ENCODE measurements at regions not wholly inside any gene's neighbourhood (a gene's known extent, or its start where the extent isn't known, plus 50 kb on each side); places are given as distances from the start of the nearest gene placed in this dataset.

- Histone ChIP-seq H3K27ac (ENCODE audit: low read depth, low read length) (no peak overlapping the region), H3K4me3 (ENCODE audit: insufficient read depth, low read length, poor library complexity, severe bottlenecking) (no peak overlapping the region), H3K4me2 (ENCODE audit: low read depth, low read length, poor library complexity, severe bottlenecking) (no peak overlapping the region), H3F3A (ENCODE audit: insufficient read depth) (no peaks in the 10 kb centered on the region), H3K79me2 (ENCODE audit: insufficient read depth, low read length) (no peaks in the 10 kb centered on the region), H4K20me1 (ENCODE audit: low read depth, low read length) (no peaks in the 10 kb centered on the region), H3K9me2 (replicated peaks; ENCODE audit: insufficient read depth, low read length) (no peaks in the 10 kb centered on the region), H3K9ac (ENCODE audit: low read length) (no peak overlapping the region), H3K9me3 (ENCODE audit: insufficient read depth, low read length) (no peaks in the 10 kb centered on the region), H3K36me3 (ENCODE audit: low read length) (no peaks in the 10 kb centered on the region), H2AFZ (ENCODE audit: low read depth, low read length, severe bottlenecking) (no peak overlapping the region), H3K27me3 (ENCODE audit: low read length) (no peaks in the 10 kb centered on the region)
- TF ChIP-seq EZH2phosphoT487 (conservative IDR thresholded peaks at IDR 0.05; ENCODE audit: low read length) (no peak), CTCF (IDR thresholded peaks at IDR 0.05; ENCODE audit: insufficient read depth, low read length, poor library complexity, severe bottlenecking) (no peak)
These were observed 70.8 kb downstream of the RRM2 start for GRCh38 chr2:10193276-10193795.

GRCh38 chr2:10193851-10194820 lies 71.6 kb downstream of the RRM2 start:
- H3K9me2 ChIP-seq (replicated peaks; ENCODE audit: insufficient read depth, low read length), result no peaks in the 10 kb centered on the region
- no peak for TF ChIP-seq CTCF (IDR thresholded peaks at IDR 0.05; ENCODE audit: insufficient read depth, low read length, poor library complexity, severe bottlenecking)
- TF ChIP-seq EZH2phosphoT487 (conservative IDR thresholded peaks at IDR 0.05; ENCODE audit: low read length), result no peak
- no peaks in the 10 kb centered on the region for H4K20me1 ChIP-seq (ENCODE audit: low read depth, low read length)
- no peaks in the 10 kb centered on the region for H3F3A ChIP-seq (ENCODE audit: insufficient read depth)
- no peak overlapping the region for H3K27ac ChIP-seq (ENCODE audit: low read depth, low read length)
- H3K4me3 ChIP-seq (ENCODE audit: insufficient read depth, low read length, poor library complexity, severe bottlenecking), result no peak overlapping the region
- no peaks in the 10 kb centered on the region for H3K36me3 ChIP-seq (ENCODE audit: low read length)
- no peak overlapping the region for H3K4me2 ChIP-seq (ENCODE audit: low read depth, low read length, poor library complexity, severe bottlenecking)
- no peaks in the 10 kb centered on the region for H3K9me3 ChIP-seq (ENCODE audit: insufficient read depth, low read length)
- H2AFZ ChIP-seq (ENCODE audit: low read depth, low read length, severe bottlenecking), result no peak overlapping the region
- H3K27me3 ChIP-seq (ENCODE audit: low read length), result no peaks in the 10 kb centered on the region
- H3K9ac ChIP-seq (ENCODE audit: low read length), result no peak overlapping the region
- no peaks in the 10 kb centered on the region for H3K79me2 ChIP-seq (ENCODE audit: insufficient read depth, low read length)

- no peak overlapping the region for H3K27ac ChIP-seq (ENCODE audit: low read depth, low read length)
- no peak overlapping the region for H2AFZ ChIP-seq (ENCODE audit: low read depth, low read length, severe bottlenecking)
- H3K9ac ChIP-seq (ENCODE audit: low read length), result no peak overlapping the region
- no peaks in the 10 kb centered on the region for H3K9me2 ChIP-seq (replicated peaks; ENCODE audit: insufficient read depth, low read length)
- no peaks in the 10 kb centered on the region for H3K27me3 ChIP-seq (ENCODE audit: low read length)
- no peaks in the 10 kb centered on the region for H3K36me3 ChIP-seq (ENCODE audit: low read length)
- TF ChIP-seq CTCF (IDR thresholded peaks at IDR 0.05; ENCODE audit: insufficient read depth, low read length, poor library complexity, severe bottlenecking) (no peak), EZH2phosphoT487 (conservative IDR thresholded peaks at IDR 0.05; ENCODE audit: low read length) (no peak)
- H3K4me2 ChIP-seq (ENCODE audit: low read depth, low read length, poor library complexity, severe bottlenecking), result no peak overlapping the region
- no peak overlapping the region for H3K4me3 ChIP-seq (ENCODE audit: insufficient read depth, low read length, poor library complexity, severe bottlenecking)
- no peaks in the 10 kb centered on the region for H3F3A ChIP-seq (ENCODE audit: insufficient read depth)
- H4K20me1 ChIP-seq (ENCODE audit: low read depth, low read length), result no peaks in the 10 kb centered on the region
- H3K79me2 ChIP-seq (ENCODE audit: insufficient read depth, low read length), result no peaks in the 10 kb centered on the region
- H3K9me3 ChIP-seq (ENCODE audit: insufficient read depth, low read length), result no peaks in the 10 kb centered on the region
These were observed 73.0 kb downstream of the RRM2 start for GRCh38 chr2:10195278-10196109.

Measured in SU-DHL-6 (cell line).